Activated B cell treated with CpG ODN at 0.5 μM for 24 hours (primary cell): ENCODE measurements at regions not wholly inside any gene's neighbourhood (a gene's known extent, or its start where the extent isn't known, plus 50 kb on each side); places are given as distances from the start of the nearest gene placed in this dataset.

Experiments used
- ATAC-seq: fragments of 200-7000 bp; cut with Tn5 transposase; one replicate; pipeline ENCODE4 v1.10.0; 2021; ENCODE audit warnings: low read depth, mild to moderate bottlenecking, moderate library complexity
- CTCF ChIA-PET: fragments of 350-600 bp; sonication (Branson Sonifier 250); formaldehyde crosslinking; loops from one replicate; lab custom pipeline; 2021; ENCODE audit warnings: antibody characterized with exemption; lab: Charles Lee
- POLR2A ChIA-PET: fragments of 350-600 bp; sonication (Branson Sonifier 250); formaldehyde crosslinking; loops from one replicate; lab custom pipeline; 2021; ENCODE audit warnings: antibody characterized with exemption; lab: Charles Lee
- DNase-seq: peaks from one replicate; pipeline ENCODE4 v3.0.0; 2022
- H3K27ac Mint-ChIP-seq: one replicate; pipeline ENCODE4 v1.8.0; 2020; ENCODE audit warnings: mixed read lengths
- H3K27me3 Mint-ChIP-seq: one replicate; pipeline ENCODE4 v1.8.0; 2021; ENCODE audit warnings: mixed read lengths
- H3K36me3 Mint-ChIP-seq: one replicate; pipeline ENCODE4 v1.8.0; 2021; ENCODE audit warnings: low read depth, mixed read lengths
- H3K4me1 Mint-ChIP-seq: one replicate; pipeline ENCODE4 v1.8.0; 2021; ENCODE audit warnings: mixed read lengths
- H3K4me3 Mint-ChIP-seq: one replicate; pipeline ENCODE4 v1.8.0; 2020; ENCODE audit warnings: mild to moderate bottlenecking, mixed read lengths
- H3K9me3 Mint-ChIP-seq: one replicate; pipeline ENCODE4 v1.8.0; 2020; ENCODE audit warnings: mixed read lengths
- intact Hi-C: fragments of 100-400 bp; cut with micrococcal nuclease; formaldehyde crosslinking; loops from one replicate; pipeline ENCODE4 v1.15.1; 2024
- TF ChIP-seq, protein P1 (sequence below): fragments of 200-600 bp; IDR thresholded peaks from one replicate; pipeline ENCODE4 v1.8.0; 2022; ENCODE audit warnings: antibody characterized with exemption, mild to moderate bottlenecking

DNA sequence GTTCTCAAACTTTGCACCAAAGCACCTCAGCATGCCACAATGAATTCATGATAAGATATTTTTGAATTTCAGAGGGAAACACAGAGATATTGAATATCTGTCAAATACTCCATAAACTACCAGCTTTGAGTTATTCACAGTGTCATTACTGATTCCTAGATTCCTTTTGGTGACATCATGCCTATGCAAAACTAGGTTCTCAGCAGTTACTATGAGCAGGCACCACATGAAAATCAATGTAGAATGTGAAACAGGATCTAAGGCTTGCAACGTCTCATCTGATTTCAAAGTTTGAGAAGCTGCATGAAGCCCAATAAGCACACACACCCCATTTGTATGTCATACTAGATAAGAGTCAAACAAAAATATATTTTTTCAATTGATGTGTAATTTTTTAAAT lies 426.5 kb downstream of the NR2F1-AS1 start:
- TF ChIP-seq, protein P1, sequence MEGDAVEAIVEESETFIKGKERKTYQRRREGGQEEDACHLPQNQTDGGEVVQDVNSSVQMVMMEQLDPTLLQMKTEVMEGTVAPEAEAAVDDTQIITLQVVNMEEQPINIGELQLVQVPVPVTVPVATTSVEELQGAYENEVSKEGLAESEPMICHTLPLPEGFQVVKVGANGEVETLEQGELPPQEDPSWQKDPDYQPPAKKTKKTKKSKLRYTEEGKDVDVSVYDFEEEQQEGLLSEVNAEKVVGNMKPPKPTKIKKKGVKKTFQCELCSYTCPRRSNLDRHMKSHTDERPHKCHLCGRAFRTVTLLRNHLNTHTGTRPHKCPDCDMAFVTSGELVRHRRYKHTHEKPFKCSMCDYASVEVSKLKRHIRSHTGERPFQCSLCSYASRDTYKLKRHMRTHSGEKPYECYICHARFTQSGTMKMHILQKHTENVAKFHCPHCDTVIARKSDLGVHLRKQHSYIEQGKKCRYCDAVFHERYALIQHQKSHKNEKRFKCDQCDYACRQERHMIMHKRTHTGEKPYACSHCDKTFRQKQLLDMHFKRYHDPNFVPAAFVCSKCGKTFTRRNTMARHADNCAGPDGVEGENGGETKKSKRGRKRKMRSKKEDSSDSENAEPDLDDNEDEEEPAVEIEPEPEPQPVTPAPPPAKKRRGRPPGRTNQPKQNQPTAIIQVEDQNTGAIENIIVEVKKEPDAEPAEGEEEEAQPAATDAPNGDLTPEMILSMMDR, result no peak
- CTCF ChIA-PET, result no interaction called here
- DNase-seq (no peak), ATAC-seq (no peak)
- POLR2A ChIA-PET, result no interaction called here
- H3K4me1 Mint-ChIP-seq, result no peaks in the 10 kb centered on the region
- H3K27ac Mint-ChIP-seq, result no peak overlapping the region
- intact Hi-C loops, result no loop called here
- H3K27me3 Mint-ChIP-seq, result no peaks in the 10 kb centered on the region
- no peak overlapping the region for H3K4me3 Mint-ChIP-seq
- H3K9me3 Mint-ChIP-seq, result no peaks in the 10 kb centered on the region
- no peaks in the 10 kb centered on the region for H3K36me3 Mint-ChIP-seq

DNA sequence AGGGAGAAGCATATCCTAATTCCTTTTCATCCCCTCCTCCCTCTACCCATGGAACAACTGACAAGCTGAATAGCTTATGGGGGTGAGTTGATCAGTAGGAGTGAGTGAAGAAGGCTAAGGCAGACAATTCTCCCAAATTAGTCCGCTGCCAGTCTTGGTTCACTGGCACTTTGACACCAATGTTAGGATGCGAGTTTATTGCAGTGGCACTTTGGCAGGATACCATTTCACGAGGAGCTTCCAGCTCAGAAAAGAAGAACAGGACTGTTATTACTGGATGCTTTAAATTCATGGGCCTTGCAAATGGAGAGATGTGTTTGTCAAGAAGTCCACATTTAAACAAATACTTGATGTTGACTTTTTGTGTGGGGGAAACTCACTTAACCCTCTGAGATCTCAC lies 427.6 kb downstream of the NR2F1-AS1 start:
- no peaks in the 10 kb centered on the region for H3K27me3 Mint-ChIP-seq

DNA sequence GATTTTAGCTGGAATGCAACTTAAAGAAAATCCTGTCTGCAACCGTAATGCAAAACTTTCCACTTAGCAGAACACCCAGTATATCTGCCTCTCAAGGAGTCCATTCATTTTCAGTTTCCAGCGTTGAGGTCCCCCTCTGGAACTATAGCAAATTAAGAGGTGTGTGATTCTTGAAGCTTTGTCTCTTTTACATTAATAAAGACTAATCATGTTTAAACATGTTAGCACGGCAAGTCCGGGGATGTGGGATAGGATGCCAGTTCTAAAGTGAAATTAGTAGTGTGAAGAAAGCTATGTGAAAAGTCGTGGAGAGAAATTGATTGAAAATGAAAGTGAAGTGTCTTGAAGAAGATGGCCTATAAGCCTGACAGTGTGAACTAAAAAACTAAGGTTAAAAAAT lies 429.1 kb downstream of the NR2F1-AS1 start:
- CTCF ChIA-PET, result no interaction called here
- H3K27me3 Mint-ChIP-seq, result no peaks in the 10 kb centered on the region
- DNase-seq (no peak), ATAC-seq (no peak)
- intact Hi-C loops, result no loop called here
- no peaks in the 10 kb centered on the region for H3K36me3 Mint-ChIP-seq
- TF ChIP-seq, protein P1, result no peak
- H3K4me3 Mint-ChIP-seq, result no peak overlapping the region
- POLR2A ChIA-PET, result no interaction called here
- H3K4me1 Mint-ChIP-seq, result no peaks in the 10 kb centered on the region
- H3K27ac Mint-ChIP-seq, result no peak overlapping the region
- H3K9me3 Mint-ChIP-seq, result no peaks in the 10 kb centered on the region

More for the DNA sequence above, 427.6 kb downstream of the NR2F1-AS1 start:
- intact Hi-C loops, result no loop called here
- no peak for ATAC-seq
- Mint-ChIP-seq H3K36me3 (no peaks in the 10 kb centered on the region), H3K4me3 (no peak overlapping the region), H3K27ac (no peak overlapping the region), H3K9me3 (no peaks in the 10 kb centered on the region), H3K4me1 (no peaks in the 10 kb centered on the region)
- CTCF ChIA-PET, result no interaction called here
- TF ChIP-seq, protein P1, result no peak
- POLR2A ChIA-PET, result no interaction called here
- DNase-seq, result no peak

DNA sequence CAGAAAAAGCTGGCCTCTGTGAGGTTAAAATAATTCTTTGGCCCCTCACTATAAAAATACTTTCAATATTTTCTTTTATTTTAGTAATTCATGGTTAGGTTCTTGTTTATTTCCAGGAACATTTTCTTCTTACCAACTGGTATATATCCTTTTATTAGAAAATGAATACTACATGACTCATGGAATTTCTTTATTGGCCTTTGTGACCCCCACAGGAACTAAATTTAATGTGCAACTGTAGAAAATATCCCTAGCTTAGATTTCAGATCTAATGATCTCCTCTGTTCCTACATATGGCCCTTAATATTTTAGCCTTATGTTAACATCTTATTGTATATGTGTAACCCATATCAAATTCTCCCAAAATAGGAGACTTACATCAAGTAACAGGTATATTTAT lies 429.9 kb downstream of the NR2F1-AS1 start:
- Mint-ChIP-seq H3K27ac (no peak overlapping the region), H3K27me3 (no peaks in the 10 kb centered on the region), H3K4me3 (no peak overlapping the region), H3K36me3 (no peaks in the 10 kb centered on the region), H3K4me1 (no peaks in the 10 kb centered on the region), H3K9me3 (no peaks in the 10 kb centered on the region)
- no peak for ATAC-seq
- intact Hi-C loops, result no loop called here
- TF ChIP-seq, protein P1, result no peak
- no peak for DNase-seq
- ChIA-PET CTCF (no interaction called here), POLR2A (no interaction called here)

DNA sequence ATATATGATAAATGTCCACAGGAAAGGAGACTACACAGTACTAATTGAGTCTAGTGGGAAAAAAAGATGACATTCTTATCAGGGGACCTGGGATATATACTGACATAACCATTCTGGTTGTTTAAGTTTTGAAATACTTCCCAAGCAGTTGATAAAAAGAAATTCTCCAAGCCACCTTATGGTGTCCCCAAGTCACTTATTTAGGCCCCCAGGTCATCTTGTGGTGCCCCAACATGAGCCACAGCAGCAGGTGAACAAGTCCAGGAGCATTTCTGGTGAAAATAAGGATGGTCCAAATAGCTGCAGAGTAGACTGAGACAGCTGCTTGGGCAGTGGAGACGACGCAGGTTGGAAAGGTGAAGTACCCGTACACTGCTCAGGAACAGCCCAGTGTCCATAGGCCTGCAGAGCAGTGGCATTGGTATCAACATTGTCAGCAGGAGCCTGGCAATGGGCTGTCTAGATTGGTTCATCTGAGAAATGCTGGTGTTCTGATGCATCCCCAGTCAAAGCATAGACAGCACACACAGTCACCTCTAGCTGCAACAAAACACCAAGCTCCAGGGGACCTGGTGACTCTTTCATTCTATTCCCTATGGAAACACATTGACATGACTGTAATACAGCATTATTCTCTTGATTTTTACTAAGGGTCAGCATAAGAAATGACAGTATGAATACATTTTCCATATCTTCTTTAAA lies 430.6 kb downstream of the NR2F1-AS1 start:
- TF ChIP-seq, protein P1, result no peak
- Mint-ChIP-seq H3K4me3 (no peak overlapping the region), H3K27me3 (no peaks in the 10 kb centered on the region), H3K36me3 (no peaks in the 10 kb centered on the region), H3K27ac (no peak overlapping the region), H3K4me1 (no peaks in the 10 kb centered on the region), H3K9me3 (no peaks in the 10 kb centered on the region)
- no peak for DNase-seq
- no peak for ATAC-seq
- ChIA-PET POLR2A (no interaction called here), CTCF (no interaction called here)
- intact Hi-C loops, result no loop called here
